GM12892 (cell line): ENCODE measurements at regions not wholly inside any gene's neighbourhood (a gene's known extent, or its start where the extent isn't known, plus 50 kb on each side); places are given as distances from the start of the nearest gene placed in this dataset.

Experiments
- POLR2A ChIP-seq: IDR thresholded peaks from 2 replicates; pipeline ENCODE4 v1.6.1; 2011; ENCODE audit warnings: low read depth, low read length, control low read depth
- POLR2AphosphoS5 ChIP-seq: IDR thresholded peaks from 2 replicates; pipeline ENCODE4 v1.6.1; 2011; ENCODE audit warnings: low read depth, low read length, control low read depth
- TAF1 ChIP-seq: IDR thresholded peaks from 2 replicates; pipeline ENCODE4 v1.6.1; 2011; ENCODE audit warnings: low read depth, mild to moderate bottlenecking, control low read depth, low read length, borderline replicate concordance

DNA sequence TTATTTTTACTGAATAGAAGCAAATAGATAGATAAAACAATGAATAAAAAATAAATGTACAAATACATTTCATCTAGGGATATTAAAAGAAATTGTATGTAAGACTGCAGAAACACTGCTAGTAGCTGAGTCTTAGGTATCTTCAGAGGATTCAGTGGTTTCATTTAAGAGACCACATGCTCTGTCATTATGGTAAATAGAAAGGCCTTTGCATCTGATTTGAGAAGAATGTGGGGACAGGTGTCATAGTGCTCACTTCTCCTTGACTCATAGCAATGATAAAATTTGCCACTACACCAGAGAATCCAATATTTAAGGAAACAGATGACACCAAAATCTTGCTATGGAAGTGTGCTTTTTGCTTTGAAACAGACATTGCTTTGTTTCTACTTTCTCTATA lies 59.8 kb upstream of the PPP1R2C start:
- TF ChIP-seq POLR2A (no peak), POLR2AphosphoS5 (no peak), TAF1 (no peak)
